GM21381 (cell line): ENCODE measurements at regions not wholly inside any gene's neighbourhood (a gene's known extent, or its start where the extent isn't known, plus 50 kb on each side); places are given as distances from the start of the nearest gene placed in this dataset.

Experiments used
- ATAC-seq: cut with Tn5 transposase; IDR thresholded peaks from one replicate; pipeline ENCODE4 v1.9.1; 2021; ENCODE audit warnings: mild to moderate bottlenecking, moderate library complexity; ENCODE audit not compliant: unreplicated experiment

DNA sequence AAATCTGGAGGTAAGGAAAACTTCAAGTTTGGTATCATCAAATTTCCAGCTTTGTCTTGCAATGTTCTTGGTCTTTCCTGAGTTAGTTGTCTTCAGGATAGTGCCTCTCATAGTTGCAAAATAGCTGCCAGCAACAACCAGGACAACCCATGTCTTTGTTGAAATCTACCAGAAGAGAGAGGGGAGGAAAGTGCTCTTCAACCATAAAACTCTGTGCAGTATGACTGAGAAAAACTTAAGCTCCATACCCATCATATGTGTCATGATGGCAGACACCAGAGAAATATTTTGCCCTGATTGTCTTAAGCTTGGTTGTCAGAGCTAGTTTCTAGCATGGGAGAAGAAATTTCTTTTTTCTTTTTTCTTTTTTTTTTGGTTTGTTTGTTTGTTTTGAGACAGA, 103.3 kb downstream of the SPRY2 start:
- ATAC-seq, result no peak

DNA sequence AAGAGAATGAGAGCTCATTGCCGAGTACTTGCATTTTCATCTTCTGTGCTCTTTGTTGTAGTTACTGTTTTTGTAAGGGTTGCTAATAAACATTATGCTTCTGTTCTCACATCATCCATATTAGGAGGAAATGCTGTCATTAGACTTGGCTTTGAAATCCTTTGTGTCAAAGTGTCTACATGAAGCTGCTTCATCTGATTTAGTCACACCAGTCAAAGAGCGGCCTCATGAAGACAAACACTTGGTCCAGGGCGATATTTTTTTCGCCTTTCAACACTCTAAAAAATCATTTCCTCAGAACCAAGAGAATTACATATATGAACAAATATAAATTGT, 105.0 kb downstream of the SPRY2 start:
- no peak for ATAC-seq

DNA sequence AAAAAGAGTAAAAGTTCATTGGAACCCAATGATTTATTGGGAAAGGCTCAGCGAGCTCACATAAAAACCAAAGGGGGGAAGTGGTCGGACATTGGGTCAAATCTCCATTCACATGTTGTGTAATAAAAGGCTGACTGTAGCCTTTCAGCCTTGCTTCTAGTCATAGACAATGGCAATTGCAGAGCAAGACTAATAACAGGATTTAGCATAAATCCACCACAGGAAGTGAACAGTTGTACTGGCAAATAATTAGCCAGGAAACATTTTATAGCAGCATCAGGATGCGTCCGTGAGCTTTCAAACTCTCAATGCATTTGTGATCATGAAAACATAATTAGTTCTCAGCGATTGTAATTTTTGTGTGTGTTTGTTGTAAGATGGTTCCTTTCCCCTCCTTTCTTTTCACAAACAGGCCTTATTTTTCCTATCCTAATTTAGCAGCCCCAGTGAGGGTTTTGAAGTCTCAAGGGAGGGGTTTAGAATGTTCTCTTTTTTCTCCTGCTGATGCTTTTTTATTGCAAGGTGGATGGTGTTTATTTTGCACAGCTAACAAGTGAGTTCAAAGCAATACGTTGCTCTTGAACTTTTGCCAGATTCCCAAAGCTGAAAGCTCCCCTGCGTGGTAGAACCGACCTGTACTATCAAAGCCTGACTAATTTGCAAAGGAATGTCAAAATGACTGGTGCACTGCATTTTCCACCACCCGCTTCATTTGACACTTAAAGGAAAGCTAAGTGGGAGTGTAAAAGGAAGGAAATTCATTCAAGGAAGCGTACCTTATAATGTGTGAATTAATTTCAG, 105.6 kb downstream of the SPRY2 start:
- ATAC-seq, result peak; percentile 72

DNA sequence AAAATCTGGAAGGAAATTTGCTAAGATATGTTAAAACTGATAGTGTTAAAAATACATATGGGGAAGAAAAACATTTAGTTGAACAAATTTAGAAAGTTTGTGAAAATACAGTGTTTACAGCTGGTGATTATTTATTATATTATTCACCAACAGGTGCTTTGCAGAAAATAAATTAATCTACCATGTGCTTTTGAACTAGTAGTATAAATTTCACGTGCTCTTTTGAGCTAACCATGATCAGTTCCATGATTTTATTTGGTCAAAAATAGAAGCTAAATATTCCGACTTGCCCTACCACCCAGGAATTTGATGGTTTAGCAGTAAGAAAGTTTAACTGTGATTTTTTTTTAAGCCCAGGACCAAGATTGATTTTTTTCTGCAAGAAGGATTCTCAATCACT, 113.3 kb downstream of the SPRY2 start:
- no peak for ATAC-seq

DNA sequence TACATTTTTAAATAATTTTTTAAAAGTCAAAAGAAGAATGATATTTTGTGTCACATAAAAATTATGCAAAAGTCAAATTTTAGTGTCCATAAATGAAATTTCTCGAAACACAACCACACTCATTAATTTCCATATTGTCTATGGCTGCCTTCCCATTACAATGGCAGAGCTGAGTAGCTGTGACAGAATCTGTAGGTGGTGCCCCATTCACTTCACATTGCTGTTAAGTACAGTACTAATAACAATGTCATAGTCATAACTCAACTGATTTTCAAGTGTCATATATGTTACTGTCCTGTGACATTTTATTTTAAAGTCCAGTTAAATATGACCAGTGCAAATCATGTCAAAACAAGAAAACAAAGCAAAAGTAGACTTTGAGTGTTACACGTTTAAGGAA, 114.3 kb downstream of the SPRY2 start:
- ATAC-seq, result no peak

DNA sequence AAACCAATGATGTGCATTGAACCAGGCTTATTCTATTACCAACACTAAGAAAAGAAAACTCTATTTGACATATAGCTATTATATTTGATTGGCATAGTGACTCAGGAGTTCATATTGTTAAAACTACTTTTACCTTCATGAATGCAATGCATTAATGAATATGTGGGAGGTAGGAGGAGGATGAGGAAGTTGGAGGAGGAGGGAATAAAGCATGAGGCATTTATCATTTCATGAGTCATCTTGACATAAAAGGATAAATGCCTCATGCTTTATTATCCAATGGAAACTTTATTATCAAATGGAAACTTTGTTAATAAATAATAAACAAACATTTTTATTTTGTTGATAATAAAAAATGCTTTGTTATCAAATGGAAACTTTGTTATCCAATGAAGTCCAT, 116.5 kb downstream of the SPRY2 start:
- ATAC-seq, result no peak

DNA sequence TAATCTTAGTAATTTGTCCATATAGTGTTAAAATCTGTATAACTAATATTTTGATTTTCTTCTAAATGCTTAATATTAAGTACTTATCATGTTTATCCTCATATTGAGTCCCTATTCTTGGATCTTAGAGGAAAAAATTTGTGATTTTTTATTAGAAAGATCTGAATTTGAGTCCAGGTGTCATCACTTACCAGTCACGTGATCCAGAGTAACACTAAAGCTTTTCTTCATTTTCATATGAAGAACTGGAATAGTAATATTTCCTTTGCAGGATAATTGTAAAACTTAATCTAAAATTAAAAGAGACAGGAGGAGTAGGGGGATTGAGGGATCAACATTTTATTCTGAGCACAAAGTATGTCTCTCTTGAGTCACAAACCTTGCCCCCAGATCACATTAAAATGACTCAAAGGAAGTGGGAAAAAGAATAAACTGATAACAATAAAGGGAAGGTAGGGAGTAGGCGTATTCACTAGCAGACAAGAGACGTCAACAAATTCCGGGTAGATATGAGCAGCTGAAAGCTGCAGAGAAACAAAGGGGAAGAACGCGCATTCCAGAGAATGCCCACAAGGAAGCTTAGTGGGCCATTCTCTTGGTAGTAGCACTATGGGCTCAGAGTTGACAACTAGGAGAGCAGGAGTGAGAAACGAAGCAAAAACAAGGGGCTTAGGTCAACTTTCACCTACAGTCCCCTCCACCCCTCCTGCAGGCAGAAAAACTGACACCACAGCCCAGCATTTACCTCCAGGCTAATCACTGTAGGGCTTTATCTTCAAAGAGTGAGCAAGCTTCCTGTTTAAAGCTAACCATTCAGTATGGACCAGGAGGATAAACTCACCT, 123.1 kb downstream of the SPRY2 start:
- ATAC-seq, result no peak

DNA sequence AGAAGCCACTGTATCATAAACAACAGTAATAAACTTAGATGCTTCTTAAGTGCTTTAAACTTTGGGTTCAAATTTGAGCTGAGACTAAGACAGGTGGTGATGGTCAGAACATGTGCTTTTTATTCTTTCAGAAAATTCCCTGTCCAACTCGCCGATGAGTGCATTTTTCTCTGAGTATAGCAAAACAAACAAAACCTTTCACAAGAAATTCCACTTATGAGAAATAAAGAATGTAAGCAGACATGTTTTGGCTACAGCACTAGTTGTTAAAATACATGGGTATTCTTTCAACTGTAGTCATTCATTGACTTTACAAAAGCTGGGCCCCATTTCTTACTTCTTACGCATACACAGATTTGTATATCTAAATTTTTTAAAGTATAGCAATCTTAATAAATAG, 125.6 kb downstream of the SPRY2 start:
- no peak for ATAC-seq

DNA sequence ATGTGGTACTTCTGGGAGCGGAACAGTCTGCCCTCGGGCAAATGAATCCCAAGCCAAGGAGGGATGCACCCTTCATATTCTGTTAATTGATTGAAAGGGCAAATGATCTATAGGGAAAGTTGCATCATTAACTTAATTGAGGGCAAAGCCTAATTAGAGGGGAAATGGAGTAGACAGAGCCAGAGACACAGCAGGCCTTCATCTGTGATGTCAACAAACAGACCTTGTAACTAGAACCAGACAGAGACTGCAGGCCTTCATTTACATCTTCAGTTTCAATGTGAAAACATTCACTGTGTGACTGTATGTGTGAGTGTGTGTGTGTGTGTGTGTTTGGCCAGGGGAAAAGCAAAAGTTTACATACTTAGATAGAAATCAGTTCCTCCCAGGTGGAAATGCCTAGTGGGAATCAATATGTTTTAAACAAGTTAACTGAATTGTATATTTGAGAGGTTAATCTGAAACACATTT, 126.4 kb downstream of the SPRY2 start:
- ATAC-seq, result no peak

DNA sequence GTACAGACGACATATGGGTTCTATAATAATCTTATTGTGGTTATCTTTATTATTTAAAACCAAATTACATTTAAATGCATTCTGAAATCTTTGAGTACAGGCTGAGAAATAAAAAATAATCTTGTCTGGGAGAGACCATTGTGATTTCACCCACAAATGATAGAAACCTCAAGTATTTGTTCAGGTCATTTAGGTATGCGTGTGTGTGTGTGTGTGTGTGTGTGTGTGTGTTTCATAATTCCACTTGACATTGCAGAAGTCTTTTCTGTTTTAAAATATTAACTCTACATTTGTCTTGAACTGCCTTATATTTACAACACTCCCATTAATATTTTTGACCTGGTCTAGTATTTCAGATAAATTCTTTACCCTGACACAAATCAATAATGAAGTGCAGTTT, 126.9 kb downstream of the SPRY2 start:
- ATAC-seq, result no peak

DNA sequence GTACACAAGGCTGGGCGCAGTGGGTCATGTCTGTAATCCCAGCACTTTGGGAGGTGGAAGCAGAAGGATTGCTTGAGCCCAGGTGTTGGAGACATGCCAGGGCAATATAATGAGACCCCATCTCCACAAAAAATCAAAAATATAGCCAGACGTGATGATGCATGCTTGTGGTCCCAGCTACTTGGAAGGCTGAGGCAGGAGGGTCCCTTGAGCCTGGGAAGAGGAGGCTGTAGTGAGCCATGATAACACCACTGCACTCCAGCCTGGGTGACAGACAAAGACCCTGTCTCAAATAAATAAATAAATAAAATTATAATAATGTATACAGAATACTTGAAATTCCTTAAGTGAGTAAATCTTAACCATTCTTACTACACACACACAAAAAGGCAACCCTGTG, 127.7 kb downstream of the SPRY2 start:
- ATAC-seq, result no peak

DNA sequence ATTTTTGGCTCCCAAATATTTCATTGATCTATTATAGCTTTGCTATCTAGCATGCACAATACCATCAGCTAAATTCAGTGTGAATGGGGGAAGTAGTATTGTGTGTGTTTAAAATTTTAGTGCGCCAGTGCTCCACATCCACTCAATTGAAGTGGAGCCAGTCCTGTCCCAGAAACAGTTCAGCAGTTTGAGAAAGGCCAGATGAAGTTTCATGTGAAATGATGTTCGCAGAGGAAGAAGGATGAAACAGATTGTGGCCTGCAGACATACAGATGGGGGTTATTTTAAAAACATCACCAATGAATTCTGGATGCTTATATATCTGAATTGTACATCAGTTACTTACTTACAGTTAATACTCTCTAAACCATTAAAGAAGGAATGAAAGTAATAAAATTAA, 129.4 kb downstream of the SPRY2 start:
- no peak for ATAC-seq

DNA sequence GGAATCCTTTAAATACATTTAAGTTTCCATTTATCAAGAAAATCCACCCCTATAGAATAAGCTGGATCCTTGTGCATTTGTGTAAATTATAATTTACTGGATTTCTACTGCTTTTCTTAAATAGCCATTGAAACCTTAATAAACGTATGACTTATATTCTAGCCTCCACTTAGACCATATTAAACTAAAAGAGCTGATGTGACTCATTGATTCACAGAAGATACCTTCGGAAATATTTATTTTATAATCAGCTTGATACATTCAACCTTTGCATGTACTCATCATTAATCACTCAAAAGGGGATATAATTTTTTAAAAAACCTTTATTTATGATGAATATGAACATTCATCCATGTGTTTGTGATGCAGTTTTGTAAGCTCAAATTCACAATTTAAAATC, 136.3 kb downstream of the SPRY2 start:
- no peak for ATAC-seq

DNA sequence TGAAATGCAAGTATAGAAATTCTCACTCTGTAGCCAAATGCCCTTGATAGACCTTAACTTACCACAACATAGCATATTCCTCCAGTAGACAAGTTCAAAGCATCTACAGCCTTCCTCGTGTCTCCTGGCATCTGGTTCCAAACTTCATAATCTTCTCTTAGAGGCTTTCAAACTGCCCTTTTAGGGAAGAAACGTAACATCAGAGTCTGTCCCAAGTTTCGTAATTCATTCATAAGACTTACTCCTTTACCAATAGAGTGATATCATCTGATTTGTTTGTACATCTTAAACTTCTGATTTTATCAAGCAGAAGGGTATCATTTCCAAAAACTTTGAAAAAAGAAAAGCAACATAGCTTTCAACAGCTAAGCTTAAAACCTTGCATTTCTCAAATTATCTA, 137.4 kb downstream of the SPRY2 start:
- no peak for ATAC-seq

DNA sequence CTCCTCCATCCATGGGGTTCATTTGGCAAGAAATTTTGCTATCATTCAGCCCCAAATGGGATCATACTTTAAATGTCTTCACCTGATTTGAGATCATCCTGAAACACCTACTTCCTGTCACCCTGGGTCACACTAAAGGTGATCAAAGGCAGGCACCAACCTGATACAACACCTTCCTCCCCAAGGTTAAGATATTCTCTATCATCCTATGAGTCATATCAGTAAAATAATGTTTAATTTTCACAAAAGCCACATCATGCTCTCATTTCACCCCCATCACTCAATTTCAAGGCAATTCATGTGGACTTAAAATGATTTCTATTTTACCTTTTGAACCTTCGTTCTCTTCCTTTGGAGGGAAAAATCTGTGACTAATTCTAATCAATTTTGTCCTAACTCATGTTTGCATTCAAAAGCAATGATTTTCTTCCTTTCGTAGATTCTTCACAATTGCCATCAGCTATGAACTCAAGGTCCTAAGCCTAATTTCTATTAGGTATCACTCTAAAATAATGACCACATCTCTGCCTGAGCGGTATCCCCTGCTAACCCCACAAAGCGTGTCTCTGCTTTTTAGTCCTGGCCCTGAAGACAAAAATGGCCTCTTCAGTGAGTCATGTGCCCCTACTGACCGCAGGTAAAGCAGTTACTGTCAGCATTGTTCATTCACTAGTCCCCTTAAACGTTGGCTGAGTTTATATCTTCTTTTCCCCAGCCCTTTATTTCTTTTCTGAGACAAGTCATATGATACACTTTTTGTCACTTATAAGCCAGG, 139.0 kb downstream of the SPRY2 start:
- no peak for ATAC-seq

DNA sequence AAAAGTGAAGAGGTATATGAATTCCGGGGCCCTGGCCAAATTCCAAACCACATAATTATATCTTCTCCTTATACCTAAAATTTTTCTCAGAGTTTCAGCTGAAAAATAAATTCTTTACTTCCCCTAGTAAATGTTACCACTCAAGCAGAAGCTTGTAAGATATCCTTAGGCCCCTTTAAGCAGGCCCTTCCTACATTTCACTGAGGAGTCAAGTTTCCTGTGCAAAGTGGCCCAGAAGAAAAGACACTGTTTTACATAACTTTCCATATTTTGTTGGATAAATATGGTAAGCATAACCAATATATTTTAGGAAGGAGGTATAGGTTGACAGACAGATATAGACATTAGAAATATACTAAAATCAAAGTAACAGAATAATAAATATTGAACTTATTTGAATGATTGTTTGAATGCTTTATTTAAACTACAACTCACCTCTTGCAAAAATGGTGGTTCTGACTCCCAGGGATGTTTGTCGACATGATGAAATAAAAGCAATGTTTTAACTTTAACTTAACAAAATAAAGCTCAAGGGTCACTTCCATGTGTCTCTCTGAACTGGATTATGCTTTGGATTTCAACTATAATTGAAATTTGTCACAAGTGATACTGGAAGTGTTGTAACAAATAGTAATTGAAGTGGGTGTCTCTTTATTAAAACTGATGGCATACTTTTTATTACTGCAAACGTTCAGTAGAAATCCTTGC, 141.2 kb downstream of the SPRY2 start:
- ATAC-seq, result no peak

DNA sequence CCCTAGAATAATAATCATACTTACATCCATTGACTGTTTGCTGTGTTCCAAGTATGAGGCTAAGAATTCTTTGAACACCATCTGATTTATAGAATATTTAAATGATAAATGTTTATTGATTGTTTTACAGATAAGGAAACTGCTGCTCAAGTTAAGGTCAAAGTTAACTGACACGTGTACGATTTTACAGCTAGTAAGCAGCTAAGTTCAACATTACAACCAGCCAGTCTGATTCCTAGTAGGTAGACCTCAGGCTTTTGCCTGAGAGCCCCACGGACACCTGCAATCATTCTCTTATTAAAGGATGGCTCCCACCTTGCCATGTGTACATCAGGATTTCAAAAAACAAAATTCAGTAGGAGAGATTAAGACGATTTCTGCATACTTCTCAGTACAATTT, 141.9 kb downstream of the SPRY2 start:
- ATAC-seq, result no peak

DNA sequence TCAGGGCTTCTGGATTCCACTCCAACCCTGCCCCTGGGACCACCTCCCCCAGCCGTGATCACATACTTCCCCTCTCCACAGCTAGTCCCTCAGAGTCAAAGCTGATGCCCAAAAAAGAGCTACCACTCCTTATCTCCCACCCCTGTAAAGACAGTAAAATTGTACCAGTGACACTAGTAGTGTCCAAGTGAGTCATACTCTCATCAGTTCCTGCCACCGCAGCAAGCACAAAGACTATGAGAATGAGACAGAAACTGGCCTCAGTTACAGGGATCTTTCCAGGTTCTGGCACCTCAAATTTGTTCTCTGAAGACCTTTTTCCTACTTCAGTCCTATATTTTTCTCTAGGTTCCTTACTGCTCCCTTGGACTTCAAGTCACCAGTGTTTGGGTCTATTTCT, 144.2 kb downstream of the SPRY2 start:
- ATAC-seq, result no peak

DNA sequence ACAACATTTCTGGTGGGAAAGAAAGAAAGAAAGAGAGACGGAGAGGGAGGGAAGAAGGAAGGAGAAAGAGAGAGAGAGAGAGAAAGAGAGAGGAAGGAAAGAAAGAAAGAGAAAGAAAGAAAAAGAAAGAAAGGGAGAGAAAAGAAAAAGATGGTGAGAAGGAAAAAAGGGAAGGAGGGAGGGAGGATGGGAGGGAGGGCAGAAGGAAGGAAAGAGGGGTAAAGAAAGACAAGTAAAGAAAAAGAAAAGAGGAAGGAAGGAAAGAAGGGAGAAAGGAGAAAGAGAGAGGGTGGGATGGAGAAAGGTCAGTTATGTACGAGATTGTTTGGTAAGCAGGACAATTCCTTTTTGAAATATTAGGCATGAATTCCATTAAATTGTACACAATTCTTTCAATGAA, 145.3 kb downstream of the SPRY2 start:
- no peak for ATAC-seq

DNA sequence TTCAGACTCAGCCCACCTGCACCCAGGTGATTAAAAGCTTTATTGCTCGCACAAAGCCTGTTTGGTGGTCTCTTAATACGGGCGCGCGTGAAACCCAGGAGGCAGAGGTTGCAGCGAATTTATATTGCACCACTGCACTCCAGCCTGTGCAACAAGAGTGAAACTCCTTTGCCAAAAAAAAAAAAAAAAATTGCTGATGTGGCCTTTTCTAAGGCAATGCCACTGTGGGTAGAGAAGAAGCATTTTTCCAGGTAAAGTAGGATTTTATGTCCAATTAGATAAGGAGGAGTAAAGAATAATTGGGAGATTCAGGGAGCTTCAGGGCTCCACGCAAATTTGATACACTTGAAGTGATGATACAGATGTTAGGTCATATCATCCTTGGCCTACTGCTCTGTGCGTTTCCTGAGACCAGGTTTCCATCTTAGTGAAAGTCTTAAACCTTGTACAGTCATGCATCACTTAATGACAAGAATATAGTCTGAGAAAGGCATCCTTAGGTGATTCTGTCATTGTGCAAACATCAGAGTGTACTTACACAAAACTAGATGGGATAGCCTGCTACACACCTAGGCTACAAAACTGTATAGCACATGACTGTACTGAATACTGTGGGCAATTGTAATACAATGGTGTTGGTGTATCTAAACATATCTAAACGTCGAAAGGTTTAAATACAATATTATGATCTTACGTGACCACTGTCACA, 150.9 kb downstream of the SPRY2 start:
- no peak for ATAC-seq
